Nephron (organoid): ENCODE measurements at regions not wholly inside any gene's neighbourhood (a gene's known extent, or its start where the extent isn't known, plus 50 kb on each side); places are given as distances from the start of the nearest gene placed in this dataset.

ENCODE experiments used
- H3K27ac Mint-ChIP-seq, 3 experiments: 2 replicates each; pipeline ENCODE4 v1.8.0; 2020; ENCODE audit warnings: mixed read lengths in 3 of 3, mild to moderate bottlenecking in 2 of 3, moderate library complexity in 1 of 3
- H3K27me3 Mint-ChIP-seq: 2 replicates; pipeline ENCODE4 v1.8.0; 2021; ENCODE audit warnings: low read depth, mild to moderate bottlenecking, moderate library complexity, mixed read lengths
- H3K36me3 Mint-ChIP-seq: 2 replicates; pipeline ENCODE4 v1.8.0; 2020; ENCODE audit warnings: low read depth, mixed read lengths
- H3K4me1 Mint-ChIP-seq: 2 replicates; pipeline ENCODE4 v1.8.0; 2020; ENCODE audit warnings: mixed read lengths
- H3K4me3 Mint-ChIP-seq, 3 experiments: 2 replicates each; pipeline ENCODE4 v1.8.0; 2020; ENCODE audit warnings: mild to moderate bottlenecking in 3 of 3, mixed read lengths in 3 of 3, moderate library complexity in 2 of 3
- H3K9me3 Mint-ChIP-seq: 2 replicates; pipeline ENCODE4 v1.8.0; 2020; ENCODE audit warnings: mixed read lengths
- CTCF ChIP-seq, 3 experiments: fragments of 200-600 bp; sonication (generic); IDR thresholded peaks; one replicate each; pipeline ENCODE4 v1.5.0; 2021; ENCODE audit warnings: antibody characterized with exemption in 3 of 3; ENCODE audit not compliant: unreplicated experiment in 3 of 3

GRCh38 chr3:110267304-110267845, 804.2 kb upstream of the NECTIN3 start:
- no peaks in the 10 kb centered on the region for H3K4me1 Mint-ChIP-seq
- H3K27ac Mint-ChIP-seq: no peak overlapping the region
- no peaks in the 10 kb centered on the region for H3K27me3 Mint-ChIP-seq

GRCh38 chr3:110272525-110272924, 799.1 kb upstream of the NECTIN3 start:
- H3K4me1 Mint-ChIP-seq: no peaks in the 10 kb centered on the region
- H3K4me3 Mint-ChIP-seq: no peak overlapping the region

More at GRCh38 chr3:110267304-110267845, 804.2 kb upstream of the NECTIN3 start:
- TF ChIP-seq CTCF (IDR thresholded peaks at IDR 0.05; ENCODE audit: unreplicated experiment in 3 of 3): no peak
- H3K4me3 Mint-ChIP-seq: no peak overlapping the region
- H3K9me3 Mint-ChIP-seq: no peaks in the 10 kb centered on the region
- H3K36me3 Mint-ChIP-seq: no peaks in the 10 kb centered on the region

GRCh38 chr3:110291886-110292501, 779.6 kb upstream of the NECTIN3 start:
- no peak for TF ChIP-seq CTCF (IDR thresholded peaks at IDR 0.05; ENCODE audit: unreplicated experiment in 3 of 3)
- no peaks in the 10 kb centered on the region for H3K4me1 Mint-ChIP-seq
- no peaks in the 10 kb centered on the region for H3K36me3 Mint-ChIP-seq
- H3K27me3 Mint-ChIP-seq: no peaks in the 10 kb centered on the region
- H3K27ac Mint-ChIP-seq: no peak overlapping the region
- no peak overlapping the region for H3K4me3 Mint-ChIP-seq
- H3K9me3 Mint-ChIP-seq: peaks cover 17% of the 10 kb centered on the region

More at GRCh38 chr3:110272525-110272924, 799.1 kb upstream of the NECTIN3 start:
- no peak for TF ChIP-seq CTCF (IDR thresholded peaks at IDR 0.05; ENCODE audit: unreplicated experiment in 3 of 3)
- Mint-ChIP-seq H3K27ac (no peak overlapping the region), H3K36me3 (no peaks in the 10 kb centered on the region), H3K9me3 (no peaks in the 10 kb centered on the region), H3K27me3 (no peaks in the 10 kb centered on the region)

GRCh38 chr3:110293660-110294059, 778.0 kb upstream of the NECTIN3 start:
- Mint-ChIP-seq H3K4me3 (no peak overlapping the region), H3K9me3 (peaks cover 17% of the 10 kb centered on the region), H3K27me3 (no peaks in the 10 kb centered on the region), H3K36me3 (no peaks in the 10 kb centered on the region), H3K27ac (no peak overlapping the region), H3K4me1 (no peaks in the 10 kb centered on the region)
- no peak for TF ChIP-seq CTCF (IDR thresholded peaks at IDR 0.05; ENCODE audit: unreplicated experiment in 3 of 3)

GRCh38 chr3:110296885-110297284, 774.7 kb upstream of the NECTIN3 start:
- no peak overlapping the region for H3K27ac Mint-ChIP-seq
- peaks cover 17% of the 10 kb centered on the region for H3K9me3 Mint-ChIP-seq
- no peak overlapping the region for H3K4me3 Mint-ChIP-seq
- H3K27me3 Mint-ChIP-seq: no peaks in the 10 kb centered on the region
- no peak for TF ChIP-seq CTCF (IDR thresholded peaks at IDR 0.05; ENCODE audit: unreplicated experiment in 3 of 3)
- no peaks in the 10 kb centered on the region for H3K4me1 Mint-ChIP-seq
- H3K36me3 Mint-ChIP-seq: no peaks in the 10 kb centered on the region

GRCh38 chr3:110301781-110302180, 769.8 kb upstream of the NECTIN3 start:
- Mint-ChIP-seq H3K4me3 (no peak overlapping the region), H3K36me3 (no peaks in the 10 kb centered on the region), H3K4me1 (no peaks in the 10 kb centered on the region), H3K27ac (no peak overlapping the region), H3K27me3 (no peaks in the 10 kb centered on the region), H3K9me3 (no peaks in the 10 kb centered on the region)
- no peak for TF ChIP-seq CTCF (IDR thresholded peaks at IDR 0.05; ENCODE audit: unreplicated experiment in 3 of 3)
